ENCODE measurements at regions not wholly inside any gene's neighbourhood (a gene's known extent, or its start where the extent isn't known, plus 50 kb on each side); places are given as distances from the start of the nearest gene placed in this dataset.

DNA sequence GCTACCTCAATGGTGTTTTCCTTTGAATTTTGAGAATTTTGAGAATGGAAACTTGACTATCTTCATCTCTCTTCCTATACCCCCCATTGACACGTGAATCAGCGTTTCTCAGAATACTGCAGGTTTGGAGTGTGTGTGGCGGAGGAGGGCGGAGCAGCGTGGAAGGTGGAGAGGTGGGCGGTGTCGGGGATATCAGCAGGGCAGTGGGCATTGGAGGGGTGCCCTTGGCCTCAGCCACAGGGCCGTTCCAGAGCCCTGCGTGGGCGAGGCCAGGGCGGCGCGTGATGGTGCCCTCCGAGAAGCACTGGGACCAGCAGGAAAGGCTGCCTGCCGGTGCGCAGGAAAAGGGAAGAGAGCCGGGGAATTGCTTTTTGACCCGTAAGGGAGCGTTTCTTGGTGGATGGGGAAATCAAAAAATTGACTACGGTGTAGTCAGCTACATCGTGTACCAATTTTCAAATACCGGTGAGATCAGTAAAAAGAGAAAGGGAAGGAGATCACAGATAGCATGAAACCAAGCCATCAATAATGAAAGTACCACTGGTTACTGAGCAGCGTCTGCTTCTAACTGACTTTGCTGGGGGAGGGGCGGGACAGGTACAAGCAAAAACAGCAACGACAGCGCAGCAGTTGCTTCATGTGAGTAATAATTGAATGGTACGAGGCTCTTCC is 82.7 kb upstream of the DUSP22 start:
- TF ChIP-seq POLR2A (IDR thresholded peaks at IDR 0.05; ENCODE audit: extremely low read depth, insufficient read length) (no peak), MYC (IDR thresholded peaks at IDR 0.05; ENCODE audit: low read depth, low read length) (no peak)
- TF ChIP-seq, protein P1, sequence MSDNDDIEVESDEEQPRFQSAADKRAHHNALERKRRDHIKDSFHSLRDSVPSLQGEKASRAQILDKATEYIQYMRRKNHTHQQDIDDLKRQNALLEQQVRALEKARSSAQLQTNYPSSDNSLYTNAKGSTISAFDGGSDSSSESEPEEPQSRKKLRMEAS (IDR thresholded peaks at IDR 0.05; ENCODE audit: low read depth, low read length) = no peak
- TF ChIP-seq, protein P2, sequence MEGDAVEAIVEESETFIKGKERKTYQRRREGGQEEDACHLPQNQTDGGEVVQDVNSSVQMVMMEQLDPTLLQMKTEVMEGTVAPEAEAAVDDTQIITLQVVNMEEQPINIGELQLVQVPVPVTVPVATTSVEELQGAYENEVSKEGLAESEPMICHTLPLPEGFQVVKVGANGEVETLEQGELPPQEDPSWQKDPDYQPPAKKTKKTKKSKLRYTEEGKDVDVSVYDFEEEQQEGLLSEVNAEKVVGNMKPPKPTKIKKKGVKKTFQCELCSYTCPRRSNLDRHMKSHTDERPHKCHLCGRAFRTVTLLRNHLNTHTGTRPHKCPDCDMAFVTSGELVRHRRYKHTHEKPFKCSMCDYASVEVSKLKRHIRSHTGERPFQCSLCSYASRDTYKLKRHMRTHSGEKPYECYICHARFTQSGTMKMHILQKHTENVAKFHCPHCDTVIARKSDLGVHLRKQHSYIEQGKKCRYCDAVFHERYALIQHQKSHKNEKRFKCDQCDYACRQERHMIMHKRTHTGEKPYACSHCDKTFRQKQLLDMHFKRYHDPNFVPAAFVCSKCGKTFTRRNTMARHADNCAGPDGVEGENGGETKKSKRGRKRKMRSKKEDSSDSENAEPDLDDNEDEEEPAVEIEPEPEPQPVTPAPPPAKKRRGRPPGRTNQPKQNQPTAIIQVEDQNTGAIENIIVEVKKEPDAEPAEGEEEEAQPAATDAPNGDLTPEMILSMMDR (IDR thresholded peaks at IDR 0.05; ENCODE audit: low read depth, low read length) = no peak
- DNase-seq (ENCODE audit: low read depth) = no peak
- no peak overlapping the region for H3K4me3 ChIP-seq (ENCODE audit: low read depth, low read length)

DNA sequence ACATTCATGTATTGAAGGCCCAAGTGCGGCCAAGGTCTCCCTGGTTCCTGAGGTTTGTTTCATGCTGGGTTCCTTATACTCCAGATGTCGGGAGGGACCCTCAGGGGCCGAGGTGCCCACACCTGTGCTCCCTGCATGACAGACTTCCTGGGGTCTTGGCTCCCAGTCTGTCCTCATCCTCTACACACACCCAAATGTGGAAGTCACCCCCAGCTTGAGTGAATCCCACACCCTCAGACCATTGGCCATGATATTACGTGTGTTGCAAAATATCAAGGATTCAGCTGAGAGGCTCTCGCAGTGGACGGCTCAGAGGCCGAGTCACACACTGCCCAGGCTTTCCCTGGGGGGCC is 82.2 kb upstream of the DUSP22 start:
- no peak overlapping the region for H3K4me3 ChIP-seq (ENCODE audit: low read depth, low read length)
- TF ChIP-seq, protein P2 (IDR thresholded peaks at IDR 0.05; ENCODE audit: low read depth, low read length) = no peak
- TF ChIP-seq MYC (IDR thresholded peaks at IDR 0.05; ENCODE audit: low read depth, low read length) (no peak), POLR2A (IDR thresholded peaks at IDR 0.05; ENCODE audit: extremely low read depth, insufficient read length) (no peak)
- TF ChIP-seq, protein P1 (IDR thresholded peaks at IDR 0.05; ENCODE audit: low read depth, low read length) = no peak
- DNase-seq (ENCODE audit: low read depth) = no peak

DNA sequence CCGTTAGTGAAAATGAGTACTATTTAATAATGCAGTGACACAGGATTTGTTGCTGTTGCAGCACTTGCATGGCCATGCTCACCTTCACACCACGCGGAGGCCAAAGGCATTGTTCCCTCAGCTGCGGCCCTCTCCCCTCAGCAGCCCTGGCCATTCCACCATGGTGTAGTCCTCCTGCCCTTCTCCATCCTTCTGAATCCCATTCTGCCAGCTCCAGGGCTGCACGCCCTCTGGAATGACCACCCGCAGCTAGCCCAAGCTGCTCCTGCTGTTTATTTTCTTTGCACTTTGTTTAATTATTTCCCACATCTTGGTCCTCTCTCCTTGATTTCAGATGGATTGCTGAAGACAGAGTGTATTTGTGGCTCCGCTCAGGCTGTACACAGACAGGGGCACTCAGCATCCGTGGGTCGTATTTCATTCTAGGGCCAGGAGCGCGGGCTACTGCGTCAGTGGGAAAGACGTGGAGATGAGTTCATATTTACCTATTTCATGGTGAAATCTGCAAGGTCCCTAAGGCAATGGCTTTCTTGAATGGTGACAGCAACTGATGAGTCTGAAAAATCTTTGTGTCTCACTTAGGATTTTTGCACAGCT is 81.4 kb upstream of the DUSP22 start:
- no peak for DNase-seq (ENCODE audit: low read depth)
- H3K4me3 ChIP-seq (ENCODE audit: low read depth, low read length) = no peak overlapping the region
- TF ChIP-seq POLR2A (IDR thresholded peaks at IDR 0.05; ENCODE audit: extremely low read depth, insufficient read length) (no peak), MYC (IDR thresholded peaks at IDR 0.05; ENCODE audit: low read depth, low read length) (no peak)
- TF ChIP-seq, protein P1 (IDR thresholded peaks at IDR 0.05; ENCODE audit: low read depth, low read length) = no peak
- TF ChIP-seq, protein P2 (IDR thresholded peaks at IDR 0.05; ENCODE audit: low read depth, low read length) = no peak

DNA sequence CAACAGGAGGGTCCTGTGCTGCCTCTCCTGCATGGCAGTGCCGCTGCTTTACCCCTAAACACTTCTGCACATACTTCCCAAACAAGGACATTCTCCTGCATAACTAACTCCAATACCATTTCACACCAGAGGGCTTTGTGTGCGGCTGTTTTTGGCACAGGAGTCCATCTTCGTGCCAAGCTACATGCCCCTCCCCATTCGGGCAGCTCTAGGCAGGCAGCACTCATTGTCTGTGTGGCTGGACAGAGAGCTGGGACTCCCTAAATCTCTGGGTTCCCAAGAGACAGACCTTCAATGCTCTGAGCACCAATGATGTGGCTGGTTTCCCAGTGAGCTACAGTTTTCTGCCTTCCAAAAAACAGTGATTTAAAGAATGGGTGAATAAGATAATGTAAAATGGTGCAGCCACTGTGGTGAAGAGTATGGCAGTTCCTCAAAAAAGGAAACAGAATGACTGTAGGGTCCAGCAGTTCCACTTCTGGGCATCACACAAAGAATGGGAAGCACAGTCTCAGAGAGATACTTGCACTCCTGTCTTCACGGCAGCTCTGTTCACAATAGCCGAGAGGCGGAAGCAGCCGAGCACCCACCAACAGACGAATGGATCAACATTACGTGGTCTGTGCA is 80.3 kb upstream of the DUSP22 start:
- TF ChIP-seq, protein P1 (IDR thresholded peaks at IDR 0.05; ENCODE audit: low read depth, low read length) = no peak
- TF ChIP-seq, protein P2 (IDR thresholded peaks at IDR 0.05; ENCODE audit: low read depth, low read length) = no peak
- no peak for TF ChIP-seq POLR2A (IDR thresholded peaks at IDR 0.05; ENCODE audit: extremely low read depth, insufficient read length)
- TF ChIP-seq MYC (IDR thresholded peaks at IDR 0.05; ENCODE audit: low read depth, low read length) = no peak
- DNase-seq (ENCODE audit: low read depth) = no peak
- no peak overlapping the region for H3K4me3 ChIP-seq (ENCODE audit: low read depth, low read length)

DNA sequence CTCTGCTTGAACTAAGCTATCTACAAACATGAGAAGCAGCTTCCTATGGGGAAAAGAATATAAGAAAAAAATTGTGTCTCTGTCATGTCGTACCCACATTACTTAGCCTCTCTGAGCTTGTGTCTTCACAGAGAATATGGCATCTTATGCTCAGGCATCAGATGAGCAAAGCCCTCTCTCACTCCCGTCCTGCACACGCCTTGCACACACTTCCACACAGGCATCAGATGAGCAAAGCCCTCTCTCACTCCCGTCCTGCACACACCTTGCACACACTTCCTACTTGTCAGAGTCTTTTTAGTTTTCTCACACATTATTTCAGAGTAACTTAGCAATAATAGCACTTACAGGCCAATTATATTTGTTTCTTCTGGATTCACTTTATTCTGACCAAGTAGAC is 79.0 kb upstream of the DUSP22 start:
- TF ChIP-seq, protein P1 (IDR thresholded peaks at IDR 0.05; ENCODE audit: low read depth, low read length) = no peak
- TF ChIP-seq POLR2A (IDR thresholded peaks at IDR 0.05; ENCODE audit: extremely low read depth, insufficient read length) (no peak), MYC (IDR thresholded peaks at IDR 0.05; ENCODE audit: low read depth, low read length) (no peak)
- TF ChIP-seq, protein P2 (IDR thresholded peaks at IDR 0.05; ENCODE audit: low read depth, low read length) = no peak
- no peak overlapping the region for H3K4me3 ChIP-seq (ENCODE audit: low read depth, low read length)

More for the DNA sequence above, 79.0 kb upstream of the DUSP22 start:
- DNase-seq (ENCODE audit: low read depth) = no peak
